ENCODE measurements at regions not wholly inside any gene's neighbourhood (a gene's known extent, or its start where the extent isn't known, plus 50 kb on each side); places are given as distances from the start of the nearest gene placed in this dataset.

GRCh38 chr5:148708854-148709253 lies 54.5 kb upstream of the HTR4 start:
- Histone ChIP-seq H3K9me3 (no peaks in the 10 kb centered on the region), H3K27ac (no peak overlapping the region), H3K27me3 (replicated peaks; ENCODE audit: insufficient read depth) (no peaks in the 10 kb centered on the region), H3K4me3 (no peak overlapping the region), H3K36me3 (no peaks in the 10 kb centered on the region), H3K4me1 (ENCODE audit: control insufficient read depth in 1 of 2, low read depth in 2 of 2) (no peaks in the 10 kb centered on the region)
- ATAC-seq (ENCODE audit: insufficient number of reproducible peaks, low FRiP score, low read depth) (no peak), DNase-seq (ENCODE audit: low spot score) (no peak)
- TF ChIP-seq, protein P1, sequence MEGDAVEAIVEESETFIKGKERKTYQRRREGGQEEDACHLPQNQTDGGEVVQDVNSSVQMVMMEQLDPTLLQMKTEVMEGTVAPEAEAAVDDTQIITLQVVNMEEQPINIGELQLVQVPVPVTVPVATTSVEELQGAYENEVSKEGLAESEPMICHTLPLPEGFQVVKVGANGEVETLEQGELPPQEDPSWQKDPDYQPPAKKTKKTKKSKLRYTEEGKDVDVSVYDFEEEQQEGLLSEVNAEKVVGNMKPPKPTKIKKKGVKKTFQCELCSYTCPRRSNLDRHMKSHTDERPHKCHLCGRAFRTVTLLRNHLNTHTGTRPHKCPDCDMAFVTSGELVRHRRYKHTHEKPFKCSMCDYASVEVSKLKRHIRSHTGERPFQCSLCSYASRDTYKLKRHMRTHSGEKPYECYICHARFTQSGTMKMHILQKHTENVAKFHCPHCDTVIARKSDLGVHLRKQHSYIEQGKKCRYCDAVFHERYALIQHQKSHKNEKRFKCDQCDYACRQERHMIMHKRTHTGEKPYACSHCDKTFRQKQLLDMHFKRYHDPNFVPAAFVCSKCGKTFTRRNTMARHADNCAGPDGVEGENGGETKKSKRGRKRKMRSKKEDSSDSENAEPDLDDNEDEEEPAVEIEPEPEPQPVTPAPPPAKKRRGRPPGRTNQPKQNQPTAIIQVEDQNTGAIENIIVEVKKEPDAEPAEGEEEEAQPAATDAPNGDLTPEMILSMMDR (IDR thresholded peaks at IDR 0.05), result no peak

GRCh38 chr5:148711961-148712360 lies 57.6 kb upstream of the HTR4 start:
- no peak for DNase-seq (ENCODE audit: low spot score)
- no peaks in the 10 kb centered on the region for H3K9me3 ChIP-seq
- no peaks in the 10 kb centered on the region for H3K27me3 ChIP-seq (replicated peaks; ENCODE audit: insufficient read depth)
- no peak for ATAC-seq (ENCODE audit: insufficient number of reproducible peaks, low FRiP score, low read depth)
- TF ChIP-seq, protein P1 (IDR thresholded peaks at IDR 0.05), result no peak
- H3K36me3 ChIP-seq, result no peaks in the 10 kb centered on the region
- no peaks in the 10 kb centered on the region for H3K4me1 ChIP-seq (ENCODE audit: control insufficient read depth in 1 of 2, low read depth in 2 of 2)
- no peak overlapping the region for H3K4me3 ChIP-seq
- H3K27ac ChIP-seq, result no peak overlapping the region

DNA sequence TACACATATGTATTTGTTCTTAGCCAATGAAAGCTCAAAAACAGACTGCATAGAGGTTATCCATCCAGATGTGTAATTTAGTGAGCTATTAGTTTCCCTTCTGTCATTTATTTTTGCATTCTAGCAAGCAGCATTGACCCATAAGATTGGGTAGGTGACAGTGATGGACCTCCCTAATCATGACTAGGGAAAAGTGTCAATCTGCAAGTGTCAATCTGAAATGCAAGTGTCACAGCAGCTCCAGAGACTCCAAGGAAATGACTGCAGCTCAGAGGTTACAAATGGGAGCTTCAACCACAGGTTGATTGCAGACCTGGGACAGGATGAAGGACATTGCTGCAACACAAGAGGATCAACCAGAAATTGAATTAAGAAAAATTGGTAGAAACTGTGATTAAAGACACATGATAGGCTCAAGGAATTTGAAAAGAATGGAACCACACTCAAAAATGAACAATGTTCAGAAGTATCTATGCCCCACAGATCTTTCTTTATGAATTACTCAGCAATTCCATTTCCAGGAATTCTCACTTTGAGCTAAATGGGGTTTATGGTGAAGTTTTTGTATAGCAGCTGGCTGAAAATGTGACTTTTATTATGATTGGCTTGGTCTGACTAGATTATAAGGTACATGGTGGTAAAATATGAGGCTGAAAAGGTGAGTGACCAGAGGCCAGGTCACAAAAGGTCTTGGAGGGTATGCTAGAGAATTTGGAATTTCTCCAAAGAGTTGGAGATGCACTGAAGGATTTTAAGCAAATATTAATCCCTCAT lies 59.6 kb upstream of the HTR4 start:
- H3K9me3 ChIP-seq, result no peaks in the 10 kb centered on the region
- no peaks in the 10 kb centered on the region for H3K27me3 ChIP-seq (replicated peaks; ENCODE audit: insufficient read depth)
- ATAC-seq (ENCODE audit: insufficient number of reproducible peaks, low FRiP score, low read depth) (no peak), DNase-seq (ENCODE audit: low spot score) (no peak)
- TF ChIP-seq, protein P1 (IDR thresholded peaks at IDR 0.05), result no peak
- no peaks in the 10 kb centered on the region for H3K36me3 ChIP-seq
- H3K4me1 ChIP-seq (ENCODE audit: control insufficient read depth in 1 of 2, low read depth in 2 of 2), result no peaks in the 10 kb centered on the region
- no peak overlapping the region for H3K4me3 ChIP-seq
- H3K27ac ChIP-seq, result no peak overlapping the region

GRCh38 chr5:148716716-148717115 lies 62.4 kb upstream of the HTR4 start:
- ATAC-seq (ENCODE audit: insufficient number of reproducible peaks, low FRiP score, low read depth) (no peak), DNase-seq (ENCODE audit: low spot score) (no peak)
- no peaks in the 10 kb centered on the region for H3K27me3 ChIP-seq (replicated peaks; ENCODE audit: insufficient read depth)
- no peak overlapping the region for H3K27ac ChIP-seq
- no peaks in the 10 kb centered on the region for H3K4me1 ChIP-seq (ENCODE audit: control insufficient read depth in 1 of 2, low read depth in 2 of 2)
- TF ChIP-seq, protein P1 (IDR thresholded peaks at IDR 0.05), result no peak
- H3K9me3 ChIP-seq, result no peaks in the 10 kb centered on the region
- H3K4me3 ChIP-seq, result no peak overlapping the region
- no peaks in the 10 kb centered on the region for H3K36me3 ChIP-seq

DNA sequence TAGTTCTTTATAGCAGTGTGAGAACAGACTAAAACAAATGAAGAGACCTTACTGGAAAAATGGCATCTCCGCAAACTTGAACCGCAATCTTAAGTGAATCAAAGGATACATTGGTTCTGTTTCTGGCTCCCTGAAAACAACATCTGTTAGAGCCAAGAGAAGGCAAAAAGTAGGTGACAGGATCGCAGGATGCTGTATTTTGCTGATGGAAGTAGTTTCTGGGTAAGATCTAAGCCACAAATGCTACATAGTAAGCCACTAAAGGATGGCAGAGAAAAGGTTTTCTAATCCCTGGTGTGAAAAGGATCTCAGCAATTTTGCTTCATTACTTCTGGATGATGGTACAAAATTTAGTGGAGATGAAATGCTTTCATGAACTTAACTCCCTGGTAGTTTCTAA lies 63.3 kb upstream of the HTR4 start:
- H3K4me1 ChIP-seq (ENCODE audit: control insufficient read depth in 1 of 2, low read depth in 2 of 2), result no peaks in the 10 kb centered on the region
- ATAC-seq (ENCODE audit: insufficient number of reproducible peaks, low FRiP score, low read depth), result no peak
- no peak overlapping the region for H3K4me3 ChIP-seq
- no peaks in the 10 kb centered on the region for H3K27me3 ChIP-seq (replicated peaks; ENCODE audit: insufficient read depth)
- H3K27ac ChIP-seq, result no peak overlapping the region
- DNase-seq (ENCODE audit: low spot score), result no peak
- no peaks in the 10 kb centered on the region for H3K36me3 ChIP-seq
- TF ChIP-seq, protein P1 (IDR thresholded peaks at IDR 0.05), result no peak
- no peaks in the 10 kb centered on the region for H3K9me3 ChIP-seq
